Colonic mucosa (tissue), 4 donors: ENCODE measurements at regions not wholly inside any gene's neighbourhood (a gene's known extent, or its start where the extent isn't known, plus 50 kb on each side); places are given as distances from the start of the nearest gene placed in this dataset.

Experiments used
- DNase-seq: peaks from one replicate; pipeline ENCODE4 v3.0.0-alpha.2; 2020
- H3K27ac ChIP-seq: fragments of 200-600 bp; one replicate; pipeline ENCODE4 v1.8.0; 2021
- H3K27me3 ChIP-seq: fragments of 200-600 bp; one replicate; pipeline ENCODE4 v1.8.0; 2021
- H3K36me3 ChIP-seq: fragments of 200-600 bp; one replicate; pipeline ENCODE4 v1.8.0; 2021
- H3K4me1 ChIP-seq: fragments of 200-600 bp; one replicate; pipeline ENCODE4 v1.8.0; 2021; ENCODE audit warnings: mild to moderate bottlenecking
- H3K4me3 ChIP-seq: fragments of 200-600 bp; one replicate; pipeline ENCODE4 v1.8.0; 2021
- H3K9ac ChIP-seq, 2 donors: one replicate each; pipeline ENCODE4 v1.7.0; 2013; ENCODE audit warnings: control low read depth in 2 of 2, low read depth in 2 of 2, low read length in 2 of 2
- H3K9me3 ChIP-seq: fragments of 200-600 bp; one replicate; pipeline ENCODE4 v1.8.0; 2021
- CTCF ChIP-seq: fragments of 200-600 bp; IDR thresholded peaks from one replicate; pipeline ENCODE4 v1.8.0; 2022; ENCODE audit warnings: antibody characterized with exemption, mild to moderate bottlenecking
- intact Hi-C: fragments of 100-400 bp; cut with DNase I; formaldehyde crosslinking; loops from one replicate; pipeline ENCODE4 v1.14.1; 2022
- donor health status: healthy.
- donor health status: DM: no; HTN: no; CAD: no.
- donor health status: DM: no; HTN: no; CAD: no.

DNA sequence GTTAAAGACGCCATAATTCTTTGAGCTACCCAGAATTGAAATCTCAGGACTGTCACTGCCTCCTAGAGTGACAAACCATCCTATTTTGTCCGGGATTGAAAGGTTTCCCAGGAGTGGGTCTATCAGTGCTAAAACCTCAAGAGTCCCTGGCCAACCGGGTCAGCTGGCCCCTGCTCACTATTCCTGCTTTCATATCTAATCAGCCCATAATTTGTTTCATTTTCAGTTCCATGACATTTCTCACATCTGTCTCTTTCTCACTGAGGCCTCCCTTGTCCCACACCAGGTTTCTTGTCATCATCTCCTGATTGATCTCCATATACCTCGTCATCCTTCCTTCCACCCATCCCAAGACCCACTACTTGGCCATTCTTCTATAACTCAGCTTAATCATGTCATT, 98.2 kb downstream of the SLC35B3 start:
- intact Hi-C loops, result no loop called here
- Histone ChIP-seq H3K4me1 (no peaks in the 10 kb centered on the region), H3K27me3 (no peaks in the 10 kb centered on the region), H3K4me3 (no peak overlapping the region), H3K9ac (no peak overlapping the region), H3K9me3 (no peaks in the 10 kb centered on the region), H3K36me3 (no peaks in the 10 kb centered on the region), H3K27ac (no peak overlapping the region)
- TF ChIP-seq CTCF, result no peak
- no peak for DNase-seq

DNA sequence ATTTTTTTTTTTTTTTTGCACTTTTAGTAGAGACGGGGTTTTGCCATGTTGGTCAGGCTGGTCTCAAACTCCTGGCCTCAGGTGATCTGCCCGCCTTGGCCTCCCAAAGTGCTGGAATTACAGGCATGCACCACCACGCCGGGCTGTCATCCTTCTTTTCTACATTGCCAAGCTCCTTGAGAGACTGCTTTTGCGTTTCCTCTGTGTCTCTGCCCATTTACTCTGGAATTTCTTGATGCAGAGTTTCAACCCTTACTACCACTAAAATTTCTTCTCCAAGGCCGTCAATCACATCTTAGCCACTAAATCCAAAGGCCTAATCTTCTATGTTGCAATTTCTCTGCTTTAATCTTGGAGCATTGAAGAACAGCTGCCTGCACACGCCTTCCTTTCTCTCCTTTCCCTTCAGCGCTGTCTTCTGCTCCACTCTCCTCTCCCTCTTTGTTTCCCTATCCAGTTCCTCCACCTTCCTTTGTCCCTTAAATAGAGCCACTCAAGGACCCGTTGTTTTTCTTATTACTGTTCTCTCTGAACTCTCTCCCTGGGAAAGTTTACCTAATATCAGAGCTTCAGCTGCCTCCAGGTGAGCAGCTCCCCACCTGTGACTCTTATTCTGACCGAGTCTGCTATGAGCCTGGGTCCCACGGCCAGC, 98.8 kb downstream of the SLC35B3 start:
- Histone ChIP-seq H3K27ac (no peak overlapping the region), H3K4me3 (no peak overlapping the region), H3K9me3 (no peaks in the 10 kb centered on the region), H3K4me1 (no peaks in the 10 kb centered on the region), H3K9ac (no peak overlapping the region), H3K36me3 (no peaks in the 10 kb centered on the region), H3K27me3 (no peaks in the 10 kb centered on the region)
- DNase-seq, result no peak
- intact Hi-C loops, result no loop called here
- TF ChIP-seq CTCF, result no peak

DNA sequence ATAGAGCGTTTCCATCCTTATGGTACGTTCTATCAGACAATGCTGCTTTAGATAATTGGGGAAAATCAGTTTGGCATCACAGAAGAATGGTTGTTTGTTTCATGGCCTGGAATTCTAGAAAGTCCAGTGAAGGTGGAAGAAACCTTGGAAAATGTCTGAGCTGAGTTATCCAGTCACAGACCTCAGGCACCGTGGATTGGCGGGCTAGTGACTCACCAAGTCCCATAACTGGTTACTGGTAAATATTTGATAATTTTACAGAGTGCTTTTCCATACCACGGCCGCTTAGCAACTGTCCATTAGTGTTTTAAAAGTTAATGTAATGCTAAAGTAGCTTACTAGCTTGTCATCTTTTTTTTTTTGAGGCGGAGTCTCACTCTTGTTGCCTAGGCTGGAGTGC, 99.4 kb downstream of the SLC35B3 start:
- no peak for TF ChIP-seq CTCF
- H3K27me3 ChIP-seq, result no peaks in the 10 kb centered on the region
- DNase-seq, result no peak
- no peaks in the 10 kb centered on the region for H3K9me3 ChIP-seq
- no peak overlapping the region for H3K27ac ChIP-seq
- H3K4me1 ChIP-seq, result no peaks in the 10 kb centered on the region
- H3K9ac ChIP-seq, result no peak overlapping the region
- no peak overlapping the region for H3K4me3 ChIP-seq
- intact Hi-C loops, result no loop called here
- no peaks in the 10 kb centered on the region for H3K36me3 ChIP-seq

DNA sequence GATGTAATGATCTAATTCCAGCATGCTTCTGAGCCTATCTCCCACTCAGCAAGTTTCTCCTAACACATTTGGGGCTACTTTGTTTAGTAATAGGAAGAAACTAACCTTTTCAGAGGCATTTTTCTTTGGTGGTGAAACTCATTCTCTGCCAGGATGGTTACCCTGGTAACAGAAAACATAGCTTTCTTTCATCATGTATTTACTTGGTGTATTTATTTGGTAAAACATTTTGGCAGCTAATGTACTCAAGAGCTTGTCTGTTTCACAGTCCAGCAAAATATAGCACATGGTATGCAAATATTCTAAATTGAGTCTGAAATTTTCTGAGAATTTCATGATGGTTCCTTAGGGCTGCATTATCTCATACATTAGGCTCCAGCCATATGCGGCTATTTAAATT, 100.0 kb downstream of the SLC35B3 start:
- intact Hi-C loops, result no loop called here

DNA sequence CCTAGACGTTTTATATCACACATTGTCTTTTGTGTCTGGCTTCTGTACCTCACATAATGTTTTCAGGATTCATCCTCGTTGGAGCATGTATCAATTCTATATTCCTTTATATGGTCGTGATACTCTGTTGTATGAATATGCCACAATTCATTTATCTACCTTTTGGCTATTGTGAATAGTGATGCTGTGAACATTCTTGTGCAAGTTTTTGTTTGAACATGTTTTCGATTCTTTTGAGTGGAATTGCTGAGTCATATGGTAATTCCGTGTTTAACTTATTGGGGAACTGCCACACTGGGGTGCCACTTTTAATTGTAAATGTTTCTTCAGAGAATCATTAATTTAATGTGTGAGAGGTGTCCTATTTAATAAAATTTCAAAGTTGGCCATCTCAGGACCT, 101.2 kb downstream of the SLC35B3 start:
- intact Hi-C loops, result no loop called here
- no peak overlapping the region for H3K4me3 ChIP-seq
- H3K9ac ChIP-seq, result no peak overlapping the region
- no peaks in the 10 kb centered on the region for H3K27me3 ChIP-seq
- no peaks in the 10 kb centered on the region for H3K4me1 ChIP-seq
- H3K27ac ChIP-seq, result no peak overlapping the region
- no peak for TF ChIP-seq CTCF
- H3K36me3 ChIP-seq, result no peaks in the 10 kb centered on the region
- H3K9me3 ChIP-seq, result no peaks in the 10 kb centered on the region
- DNase-seq, result no peak

More for the DNA sequence above, 100.0 kb downstream of the SLC35B3 start:
- Histone ChIP-seq H3K9ac (no peak overlapping the region), H3K4me3 (no peak overlapping the region), H3K36me3 (no peaks in the 10 kb centered on the region), H3K4me1 (no peaks in the 10 kb centered on the region), H3K9me3 (no peaks in the 10 kb centered on the region), H3K27ac (no peak overlapping the region), H3K27me3 (no peaks in the 10 kb centered on the region)
- no peak for TF ChIP-seq CTCF
- no peak for DNase-seq
